Loucy (cell line): ENCODE measurements at regions not wholly inside any gene's neighbourhood (a gene's known extent, or its start where the extent isn't known, plus 50 kb on each side); places are given as distances from the start of the nearest gene placed in this dataset.

ENCODE experiments used
- H2AFZ ChIP-seq: fragments of 200-600 bp; sonication (generic); 2 replicates; pipeline ENCODE4 v1.6.0; 2016; ENCODE audit warnings: antibody characterized with exemption, mild to moderate bottlenecking, low read length, moderate library complexity
- H3F3A ChIP-seq: fragments of 200-600 bp; 2 replicates; pipeline ENCODE4 v1.6.0; 2016; ENCODE audit warnings: antibody characterized with exemption, low read depth, mild to moderate bottlenecking
- H3K27me3 ChIP-seq: fragments of 200-600 bp; sonication (generic); 2 replicates; pipeline ENCODE4 v1.6.1; 2014; ENCODE audit warnings: low read length, mild to moderate bottlenecking; ENCODE audit not compliant: insufficient read depth, poor library complexity, severe bottlenecking
- H3K36me3 ChIP-seq: fragments of 200-600 bp; sonication (generic); 2 replicates; pipeline ENCODE4 v1.6.1; 2016; ENCODE audit warnings: low read length; ENCODE audit not compliant: insufficient read depth
- H3K4me1 ChIP-seq: fragments of 200-600 bp; sonication (generic); 2 replicates; pipeline ENCODE4 v1.5.1; 2014; ENCODE audit warnings: low read length, mild to moderate bottlenecking; ENCODE audit not compliant: insufficient read depth, poor library complexity, severe bottlenecking
- H3K4me2 ChIP-seq: fragments of 200-600 bp; sonication (generic); 2 replicates; pipeline ENCODE4 v1.6.0; 2014; ENCODE audit warnings: antibody characterized with exemption, low read length, low read depth, mild to moderate bottlenecking; ENCODE audit not compliant: poor library complexity, severe bottlenecking
- H3K4me3 ChIP-seq: fragments of 200-600 bp; sonication (generic); 2 replicates; pipeline ENCODE4 v1.5.1; 2014; ENCODE audit warnings: low read length, mild to moderate bottlenecking, mixed read lengths; ENCODE audit not compliant: poor library complexity, severe bottlenecking
- H3K79me2 ChIP-seq: fragments of 200-600 bp; sonication (generic); 2 replicates; pipeline ENCODE4 v1.6.1; 2014; ENCODE audit warnings: low read length; ENCODE audit not compliant: insufficient read depth
- H3K9ac ChIP-seq: fragments of 200-600 bp; sonication (generic); 2 replicates; pipeline ENCODE4 v1.6.0; 2014; ENCODE audit warnings: mild to moderate bottlenecking, low read depth, low read length, moderate library complexity; ENCODE audit not compliant: poor library complexity, severe bottlenecking
- H3K9me2 ChIP-seq: fragments of 200-600 bp; sonication (generic); replicated peaks from 2 replicates; pipeline ENCODE4 v1.6.1; 2016; ENCODE audit warnings: low read depth, low read length, mixed read lengths
- H3K9me3 ChIP-seq: fragments of 200-600 bp; sonication (generic); 2 replicates; pipeline ENCODE4 v1.6.1; 2014; ENCODE audit warnings: mild to moderate bottlenecking, antibody characterized with exemption, low read length, low read depth; ENCODE audit not compliant: insufficient read depth
- H4K20me1 ChIP-seq: fragments of 200-600 bp; sonication (generic); 2 replicates; pipeline ENCODE4 v1.6.0; 2014; ENCODE audit warnings: antibody characterized with exemption, low read length, mild to moderate bottlenecking; ENCODE audit not compliant: insufficient read depth, poor library complexity, severe bottlenecking
- CTCF ChIP-seq: fragments of 200-600 bp; sonication (generic); conservative IDR thresholded peaks from 2 replicates; pipeline ENCODE4 v1.5.1; 2014; ENCODE audit warnings: mild to moderate bottlenecking, antibody characterized with exemption, low read length
- EZH2phosphoT487 ChIP-seq: fragments of 200-600 bp; IDR thresholded peaks from 2 replicates; pipeline ENCODE4 v1.6.1; 2018; ENCODE audit warnings: antibody characterized with exemption, mild to moderate bottlenecking, moderate library complexity, borderline replicate concordance

GRCh38 chr3:70658513-70659310 is 346.3 kb upstream of the MDFIC2 start:
- H3K9ac ChIP-seq, result no peak overlapping the region

GRCh38 chr3:70657454-70657853 is 345.0 kb upstream of the MDFIC2 start:
- H3K79me2 ChIP-seq, result no peaks in the 10 kb centered on the region
- H3K36me3 ChIP-seq, result no peaks in the 10 kb centered on the region
- H3K9me3 ChIP-seq, result no peaks in the 10 kb centered on the region
- H3K4me2 ChIP-seq, result no peak overlapping the region
- H3K9ac ChIP-seq, result no peak overlapping the region
- H3F3A ChIP-seq, result no peaks in the 10 kb centered on the region
- H4K20me1 ChIP-seq, result no peaks in the 10 kb centered on the region
- no peak overlapping the region for H2AFZ ChIP-seq
- H3K4me3 ChIP-seq, result no peak overlapping the region
- TF ChIP-seq CTCF, result no peak
- TF ChIP-seq EZH2phosphoT487, result no peak
- no peaks in the 10 kb centered on the region for H3K4me1 ChIP-seq
- no peaks in the 10 kb centered on the region for H3K27me3 ChIP-seq
- H3K9me2 ChIP-seq, result no peaks in the 10 kb centered on the region

More at GRCh38 chr3:70658513-70659310, 346.3 kb upstream of the MDFIC2 start:
- TF ChIP-seq EZH2phosphoT487 (no peak), CTCF (no peak)
- H3K79me2 ChIP-seq, result no peaks in the 10 kb centered on the region
- no peaks in the 10 kb centered on the region for H3K9me2 ChIP-seq
- no peaks in the 10 kb centered on the region for H3K27me3 ChIP-seq
- no peaks in the 10 kb centered on the region for H3K36me3 ChIP-seq
- H3K4me3 ChIP-seq, result no peak overlapping the region
- no peaks in the 10 kb centered on the region for H3K4me1 ChIP-seq
- no peaks in the 10 kb centered on the region for H3F3A ChIP-seq
- H3K4me2 ChIP-seq, result no peak overlapping the region
- H3K9me3 ChIP-seq, result no peaks in the 10 kb centered on the region
- H2AFZ ChIP-seq, result no peak overlapping the region
- H4K20me1 ChIP-seq, result no peaks in the 10 kb centered on the region

- Histone ChIP-seq H3K4me1 (no peaks in the 10 kb centered on the region), H3K27me3 (no peaks in the 10 kb centered on the region), H4K20me1 (no peaks in the 10 kb centered on the region), H3F3A (no peaks in the 10 kb centered on the region), H3K9ac (no peak overlapping the region), H3K79me2 (no peaks in the 10 kb centered on the region), H3K36me3 (no peaks in the 10 kb centered on the region), H3K4me3 (no peak overlapping the region), H3K4me2 (no peak overlapping the region), H3K9me3 (no peaks in the 10 kb centered on the region), H2AFZ (no peak overlapping the region), H3K9me2 (no peaks in the 10 kb centered on the region)
- TF ChIP-seq CTCF (no peak), EZH2phosphoT487 (no peak)
Measured at GRCh38 chr3:70647823-70648222, 335.4 kb upstream of the MDFIC2 start.
